H9 (cell line): ENCODE measurements at regions not wholly inside any gene's neighbourhood (a gene's known extent, or its start where the extent isn't known, plus 50 kb on each side); places are given as distances from the start of the nearest gene placed in this dataset.

Experiments used
- DNase-seq: peaks from one replicate; pipeline ENCODE4 v3.0.0-alpha.2; 2017
- H2AFZ ChIP-seq: one replicate; pipeline ENCODE4 v1.6.1; 2013; ENCODE audit warnings: mild to moderate bottlenecking, low read length, control low read depth, moderate library complexity
- H2AK5ac ChIP-seq: 2 replicates; pipeline ENCODE4 v1.6.1; 2013; ENCODE audit warnings: low read length, control low read depth, mixed read lengths; ENCODE audit not compliant: insufficient read length
- H2BK120ac ChIP-seq: one replicate; pipeline ENCODE4 v1.6.1; 2013; ENCODE audit warnings: low read depth, mild to moderate bottlenecking, low read length, control low read depth, inconsistent platforms; ENCODE audit not compliant: poor library complexity, severe bottlenecking
- H2BK12ac ChIP-seq: 2 replicates; pipeline ENCODE4 v1.6.1; 2013; ENCODE audit warnings: low read length, control low read depth, mixed read lengths, low read depth; ENCODE audit not compliant: insufficient read length
- H2BK15ac ChIP-seq: 2 replicates; pipeline ENCODE4 v1.6.1; 2013; ENCODE audit warnings: low read depth, low read length, control low read depth
- H2BK20ac ChIP-seq: one replicate; pipeline ENCODE4 v1.6.1; 2013; ENCODE audit warnings: low read depth, mild to moderate bottlenecking, low read length, control low read depth, inconsistent platforms; ENCODE audit not compliant: poor library complexity, severe bottlenecking
- H2BK5ac ChIP-seq: 2 replicates; pipeline ENCODE4 v1.6.1; 2013; ENCODE audit warnings: low read length, control low read depth, mixed read lengths; ENCODE audit not compliant: insufficient read length
- H3K14ac ChIP-seq: 2 replicates; pipeline ENCODE4 v1.6.1; 2013; ENCODE audit warnings: low read length, control low read depth; ENCODE audit not compliant: insufficient read depth
- H3K18ac ChIP-seq: 2 replicates; pipeline ENCODE4 v1.6.1; 2013; ENCODE audit warnings: low read depth, mild to moderate bottlenecking, mixed read lengths, low read length, control low read depth; ENCODE audit not compliant: insufficient read length
- H3K23ac ChIP-seq: 2 replicates; pipeline ENCODE4 v1.6.1; 2013; ENCODE audit warnings: low read length, control low read depth, mixed read lengths, low read depth; ENCODE audit not compliant: insufficient read length
- H3K23me2 ChIP-seq: 2 replicates; pipeline ENCODE4 v1.6.1; 2013; ENCODE audit warnings: low read depth, mild to moderate bottlenecking, mixed read lengths, low read length, control low read depth; ENCODE audit not compliant: insufficient read length, poor library complexity, severe bottlenecking
- H3K27ac ChIP-seq: 2 replicates; pipeline ENCODE4 v1.5.1; 2013; ENCODE audit warnings: low read length, control low read depth, mixed read lengths, low read depth; ENCODE audit not compliant: insufficient read length
- H3K27me3 ChIP-seq: 2 replicates; pipeline ENCODE4 v1.6.1; 2013; ENCODE audit warnings: low read length, control low read depth, inconsistent platforms; ENCODE audit not compliant: insufficient read depth
- H3K4ac ChIP-seq: 2 replicates; pipeline ENCODE4 v1.6.1; 2013; ENCODE audit warnings: low read depth, mild to moderate bottlenecking, control low read depth, inconsistent platforms, low read length, moderate library complexity
- H3K4me1 ChIP-seq: 2 replicates; pipeline ENCODE4 v1.6.1; 2013; ENCODE audit warnings: low read length, control low read depth, inconsistent platforms; ENCODE audit not compliant: insufficient read depth
- H3K4me2 ChIP-seq: 2 replicates; pipeline ENCODE4 v1.6.1; 2013; ENCODE audit warnings: low read length, control low read depth, mixed read lengths; ENCODE audit not compliant: insufficient read length, insufficient read depth
- H3K56ac ChIP-seq: 2 replicates; pipeline ENCODE4 v1.6.1; 2013; ENCODE audit warnings: low read depth, mild to moderate bottlenecking, mixed read lengths, low read length, control low read depth; ENCODE audit not compliant: insufficient read length
- H3K79me1 ChIP-seq: 2 replicates; pipeline ENCODE4 v1.6.1; 2013; ENCODE audit warnings: low read depth, mild to moderate bottlenecking, moderate library complexity, low read length, control low read depth, inconsistent platforms; ENCODE audit not compliant: insufficient read depth, poor library complexity, severe bottlenecking
- H3K79me2 ChIP-seq: 2 replicates; pipeline ENCODE4 v1.6.1; 2013; ENCODE audit warnings: low read length, control low read depth, inconsistent platforms; ENCODE audit not compliant: insufficient read depth
- H3K9ac ChIP-seq: 2 replicates; pipeline ENCODE4 v1.6.1; 2013; ENCODE audit warnings: low read length, control low read depth, mixed read lengths; ENCODE audit not compliant: insufficient read length; ENCODE audit errors: extremely low read depth
- H3K9me3 ChIP-seq: one replicate; pipeline ENCODE4 v1.6.1; 2013; ENCODE audit warnings: low read depth, low read length, inconsistent platforms; ENCODE audit not compliant: control insufficient read depth
- H3T11ph ChIP-seq: one replicate; pipeline ENCODE4 v1.6.1; 2013; ENCODE audit warnings: mild to moderate bottlenecking, low read length, control low read depth, inconsistent platforms
- H4K20me1 ChIP-seq: one replicate; pipeline ENCODE4 v1.6.1; 2013; ENCODE audit not compliant: control insufficient read depth, insufficient read length, insufficient read depth
- H4K5ac ChIP-seq: 2 replicates; pipeline ENCODE4 v1.6.1; 2013; ENCODE audit warnings: low read depth, mild to moderate bottlenecking, mixed read lengths, low read length, control low read depth; ENCODE audit not compliant: insufficient read length
- H4K8ac ChIP-seq: replicated peaks from 2 replicates; pipeline ENCODE4 v1.6.1; 2013; ENCODE audit warnings: low read length, control low read depth, mixed read lengths, low read depth; ENCODE audit not compliant: insufficient read length
- H4K91ac ChIP-seq: 2 replicates; pipeline ENCODE4 v1.6.1; 2013; ENCODE audit warnings: low read depth, mild to moderate bottlenecking, moderate library complexity, mixed read lengths, low read length, control low read depth; ENCODE audit not compliant: insufficient read length
- H3K27ac Mint-ChIP-seq, 3 experiments: 2 replicates in 2 of 3; 3 replicates in 1 of 3; pipeline ENCODE4 v1.8.0; 2020 to 2021; ENCODE audit warnings: mixed read lengths in 3 of 3, mild to moderate bottlenecking in 1 of 3, moderate library complexity in 1 of 3
- H3K27me3 Mint-ChIP-seq: 2 replicates; pipeline ENCODE4 v1.8.0; 2021; ENCODE audit warnings: low read depth, mild to moderate bottlenecking, moderate library complexity, mixed read lengths
- H3K36me3 Mint-ChIP-seq, 3 experiments: 2 replicates in 2 of 3; 3 replicates in 1 of 3; pipeline ENCODE4 v1.8.0; 2020 to 2021; ENCODE audit warnings: low read depth in 3 of 3, mixed read lengths in 3 of 3; ENCODE audit not compliant: insufficient read depth in 1 of 3
- H3K4me1 Mint-ChIP-seq, 2 experiments: 2 replicates each; pipeline ENCODE4 v1.8.0; 2020; ENCODE audit warnings: mixed read lengths in 2 of 2
- H3K4me3 Mint-ChIP-seq, 2 experiments: 2 replicates in 1 of 2; 3 replicates in 1 of 2; pipeline ENCODE4 v1.8.0; 2020 to 2021; ENCODE audit warnings: mild to moderate bottlenecking in 2 of 2, mixed read lengths in 2 of 2, moderate library complexity in 1 of 2
- H3K9me3 Mint-ChIP-seq, 2 experiments: 2 replicates in 1 of 2; 3 replicates in 1 of 2; pipeline ENCODE4 v1.8.0; 2020; ENCODE audit warnings: mild to moderate bottlenecking in 2 of 2, mixed read lengths in 2 of 2, moderate library complexity in 1 of 2
- CTCF ChIP-seq: fragments of 200-600 bp; sonication (generic); conservative IDR thresholded peaks from 3 replicates; pipeline ENCODE4 v1.8.0; 2021; ENCODE audit warnings: antibody characterized with exemption, mild to moderate bottlenecking
- WGBS: extraction: QIAGEN DNeasy Blood & Tissue Kit; methylation state at CpG from one replicate; pipeline ENCODE4 v1.1.7; 2013; ENCODE audit warnings: missing lambda C conversion rate, low lambda C conversion rate, mixed read lengths; ENCODE audit not compliant: insufficient read length; ENCODE audit errors: extremely low coverage; 5-methylcytosine and 5-hydroxymethylcytosine counted together

- peaks cover 6 to 8% of the 10 kb centered on the region in 2 experiments for H3K4me1 Mint-ChIP-seq
Measured at GRCh38 chr10:16297642-16298041, 139.2 kb upstream of the PTER start.

More at GRCh38 chr10:16297642-16298041, 139.2 kb upstream of the PTER start:
- no peak overlapping the region for H3K18ac ChIP-seq
- no peak overlapping the region for H2BK120ac ChIP-seq
- no peaks in the 10 kb centered on the region for H3K79me1 ChIP-seq
- WGBS, result no CpG with 5 or more reads among the region's 6 CpGs
- H3K27ac ChIP-seq, result no peak overlapping the region
- Mint-ChIP-seq H3K27me3 (no peaks in the 10 kb centered on the region), H3K4me3 (no peak overlapping the region), H3K36me3 (no peaks in the 10 kb centered on the region; a peak in 1 of 7 replicates), H3K27ac (no peak overlapping the region), H3K9me3 (no peaks in the 10 kb centered on the region)
- no peak overlapping the region for H4K5ac ChIP-seq
- no peak overlapping the region for H3K14ac ChIP-seq
- H2AK5ac ChIP-seq, result no peak overlapping the region
- H4K91ac ChIP-seq, result no peak overlapping the region
- H3K79me2 ChIP-seq, result no peaks in the 10 kb centered on the region
- no peak for TF ChIP-seq CTCF
- H3K23ac ChIP-seq, result no peak overlapping the region
- H3K4ac ChIP-seq, result no peak overlapping the region
- H3K23me2 ChIP-seq, result no peaks in the 10 kb centered on the region
- H3K4me1 ChIP-seq, result no peaks in the 10 kb centered on the region
- no peak overlapping the region for H3K9ac ChIP-seq
- no peak overlapping the region for H2BK12ac ChIP-seq
- H2BK5ac ChIP-seq, result no peak overlapping the region
- H2BK15ac ChIP-seq, result no peak overlapping the region
- no peaks in the 10 kb centered on the region for H3K27me3 ChIP-seq
- H3T11ph ChIP-seq, result no peak overlapping the region
- no peak overlapping the region for H2BK20ac ChIP-seq
- no peaks in the 10 kb centered on the region for H3K9me3 ChIP-seq
- DNase-seq, result no peak
- no peak overlapping the region for H3K4me2 ChIP-seq
- no peak overlapping the region for H4K8ac ChIP-seq
- no peak overlapping the region for H2AFZ ChIP-seq
- H3K56ac ChIP-seq, result no peak overlapping the region
- H4K20me1 ChIP-seq, result no peaks in the 10 kb centered on the region
